ENCODE measurements at regions not wholly inside any gene's neighbourhood (a gene's known extent, or its start where the extent isn't known, plus 50 kb on each side); places are given as distances from the start of the nearest gene placed in this dataset.

DNA sequence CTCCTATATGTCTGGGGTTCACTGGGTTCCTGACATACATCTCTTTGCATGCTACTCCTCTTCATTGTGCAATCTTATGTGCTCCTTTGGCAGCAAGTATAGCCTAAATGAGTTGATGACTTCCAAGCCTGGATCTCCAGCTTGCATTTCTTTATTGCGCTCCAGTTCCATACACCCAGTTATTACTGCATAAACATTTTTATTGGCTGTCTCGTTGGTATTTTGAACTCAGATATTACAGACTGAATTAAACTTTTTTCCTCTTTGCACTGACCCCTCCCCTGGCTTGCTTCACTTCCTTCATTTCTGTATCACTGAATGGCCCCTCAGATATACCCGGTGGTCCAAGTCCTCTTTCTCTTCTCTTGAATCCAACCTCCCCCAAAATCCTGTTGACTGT, 219.2 kb downstream of the MC4R start:
- TF ChIP-seq EZH2 (IDR thresholded peaks at IDR 0.05; ENCODE audit: low read depth, low read length, severe bottlenecking) (no peak), RFX5 (IDR thresholded peaks at IDR 0.05; ENCODE audit: borderline replicate concordance, low read depth, low read length) (no peak), CREB1 (IDR thresholded peaks at IDR 0.05) (no peak), HDAC6 (IDR thresholded peaks at IDR 0.05; ENCODE audit: low read depth, low read length) (no peak), BRCA1 (IDR thresholded peaks at IDR 0.05; ENCODE audit: low read depth, low read length) (no peak), JUN (IDR thresholded peaks at IDR 0.05; ENCODE audit: low read depth, low read length) (no peak), KDM5A (IDR thresholded peaks at IDR 0.05; ENCODE audit: low read length) (no peak), HDAC2 (IDR thresholded peaks at IDR 0.05; ENCODE audit: borderline replicate concordance in 1 of 2, low read depth in 2 of 2, low read length in 2 of 2) (no peak), CHD1 (IDR thresholded peaks at IDR 0.05; ENCODE audit: low read depth, low read length) (no peak), SIX5 (IDR thresholded peaks at IDR 0.05; ENCODE audit: low read depth, low read length) (no peak), RAD21 (IDR thresholded peaks at IDR 0.05 in 1 of 2, conservative IDR thresholded peaks at IDR 0.05 in 1 of 2; ENCODE audit: low read depth in 2 of 2, low read length in 2 of 2) (no peak), TAF1 (IDR thresholded peaks at IDR 0.05; ENCODE audit: low read depth, low read length) (no peak), RXRA (IDR thresholded peaks at IDR 0.05; ENCODE audit: insufficient read depth, low read depth, low read length) (no peak)
- TF ChIP-seq, protein P1, sequence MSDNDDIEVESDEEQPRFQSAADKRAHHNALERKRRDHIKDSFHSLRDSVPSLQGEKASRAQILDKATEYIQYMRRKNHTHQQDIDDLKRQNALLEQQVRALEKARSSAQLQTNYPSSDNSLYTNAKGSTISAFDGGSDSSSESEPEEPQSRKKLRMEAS (IDR thresholded peaks at IDR 0.05), result no peak
- no peak overlapping the region for H2AK5ac ChIP-seq (ENCODE audit: low read depth, low read length)
- H4K91ac ChIP-seq (replicated peaks; ENCODE audit: insufficient read length, low read length), result no peak overlapping the region
- H3K23me2 ChIP-seq (ENCODE audit: low read depth, low read length), result no peaks in the 10 kb centered on the region
- H2BK12ac ChIP-seq (ENCODE audit: low read depth, low read length), result no peak overlapping the region
- H3K23ac ChIP-seq (ENCODE audit: insufficient read length), result no peak overlapping the region
- POLR2A ChIA-PET (ENCODE audit: partially characterized antibody), result no interaction called here
- H3K4me3 ChIP-seq (ENCODE audit: extremely low read depth in 1 of 4, insufficient read depth in 2 of 4, low read depth in 3 of 4, low read length in 4 of 4), result no peak overlapping the region
- H3K36me3 ChIP-seq (ENCODE audit: control insufficient read depth in 2 of 4, insufficient read depth in 4 of 4, low read length in 3 of 4), result no peaks in the 10 kb centered on the region
- no peak overlapping the region for H3K9ac ChIP-seq (replicated peaks in 1 of 4; ENCODE audit: extremely low read depth in 1 of 4, low read depth in 3 of 4, low read length in 3 of 4)
- no peak overlapping the region for H3K56ac ChIP-seq (replicated peaks; ENCODE audit: insufficient read length, low read depth, low read length)
- no peak overlapping the region for H4K5ac ChIP-seq (ENCODE audit: insufficient read length, low read depth, low read length)
- H3K79me1 ChIP-seq (ENCODE audit: low read depth, low read length), result no peaks in the 10 kb centered on the region
- no peaks in the 10 kb centered on the region for H3K9me3 ChIP-seq (ENCODE audit: insufficient read depth in 2 of 2, low read depth in 1 of 2, low read length in 1 of 2)
- no peak overlapping the region for H2BK15ac ChIP-seq (ENCODE audit: low read length)
- no peak overlapping the region for H2BK120ac ChIP-seq (replicated peaks; ENCODE audit: low read depth, low read length)
- no peak overlapping the region for H2BK5ac ChIP-seq (ENCODE audit: low read depth, low read length)
- no peak overlapping the region for H2AFZ ChIP-seq (ENCODE audit: low read length)
- no peaks in the 10 kb centered on the region for H4K20me1 ChIP-seq (replicated peaks in 1 of 2; ENCODE audit: control insufficient read depth in 1 of 2, insufficient read depth in 2 of 2, low read length in 2 of 2)
- no peaks in the 10 kb centered on the region for H3K79me2 ChIP-seq (ENCODE audit: control insufficient read depth in 1 of 2, insufficient read depth in 2 of 2, low read length in 2 of 2)
- no peak overlapping the region for H3K18ac ChIP-seq (ENCODE audit: extremely low read depth, low read length)
- no peaks in the 10 kb centered on the region for H3K4me1 ChIP-seq (replicated peaks in 1 of 4; ENCODE audit: control insufficient read depth in 3 of 4, insufficient read depth in 4 of 4, low read length in 3 of 4)
- 90% methylated on average over 3 of the region's 3 CpGs; no CpG with 5 or more reads in 1 of the 2 experiments for WGBS, 2 experiments (ENCODE audit: extremely low coverage in 1 of 2, insufficient coverage in 1 of 2, insufficient read length in 1 of 2, insufficient replicate concordance in 2 of 2, low coverage in 1 of 2, low lambda C conversion rate in 2 of 2, missing lambda C conversion rate in 1 of 2)
- H3K4me2 ChIP-seq (ENCODE audit: insufficient read depth in 1 of 2, low read depth in 2 of 2, low read length in 2 of 2), result no peak overlapping the region
- DNase-seq (ENCODE audit: low read depth in 1 of 2, low spot score in 2 of 2) (no peak), FAIRE-seq (no peak)
- H4K8ac ChIP-seq (ENCODE audit: extremely low read depth, insufficient read depth, low read length), result no peak overlapping the region
- H3K27me3 ChIP-seq (replicated peaks in 1 of 4; ENCODE audit: control insufficient read depth in 3 of 4, extremely low read depth in 1 of 4, insufficient read depth in 3 of 4, low read length in 3 of 4), result no peaks in the 10 kb centered on the region
- no peak overlapping the region for H3K14ac ChIP-seq (ENCODE audit: insufficient read length)
- no peak overlapping the region for H3K27ac ChIP-seq (ENCODE audit: low read depth, low read length)
- H2BK20ac ChIP-seq (ENCODE audit: low read length), result no peak overlapping the region
- CTCF ChIA-PET (ENCODE audit: partially characterized antibody), result no interaction called here
- no peak overlapping the region for H3K4ac ChIP-seq (replicated peaks; ENCODE audit: insufficient read length, low read depth, low read length)

Measured in H1 (cell line).